Adrenal gland (tissue), 5 donors: ENCODE measurements at regions not wholly inside any gene's neighbourhood (a gene's known extent, or its start where the extent isn't known, plus 50 kb on each side); places are given as distances from the start of the nearest gene placed in this dataset.

ENCODE experiments used
- CTCF ChIP-seq, 6 experiments: fragments of 450-650 bp in 4 of 6; fragments of 200-600 bp in 2 of 6; sonication (generic) in 1 of 6; IDR thresholded peaks; 1 replicate in 5 of 6; 2 replicates in 1 of 6; pipeline versions ENCODE4 v1.5.1 to v1.8.0; 2016 to 2021; ENCODE audit warnings: antibody characterized with exemption in 6 of 6, mild to moderate bottlenecking in 2 of 6, moderate library complexity in 1 of 6
- POLR2A ChIP-seq, 2 donors: fragments of 450-650 bp; IDR thresholded peaks; one replicate each; pipeline ENCODE4 v1.6.1; 2017; ENCODE audit warnings: antibody characterized with exemption in 2 of 2, mild to moderate bottlenecking in 2 of 2, moderate library complexity in 1 of 2
- donor health status: DM: no; HTN: no; CAD: no.

- TF ChIP-seq CTCF (IDR thresholded peaks at IDR 0.05), result no peak
- no peak for TF ChIP-seq POLR2A (IDR thresholded peaks at IDR 0.05)
Measured at GRCh38 chr1:55626326-55626725, 411.2 kb upstream of the USP24 start.
